Keratinocyte (primary cell): ENCODE measurements at regions not wholly inside any gene's neighbourhood (a gene's known extent, or its start where the extent isn't known, plus 50 kb on each side); places are given as distances from the start of the nearest gene placed in this dataset.

Source experiments
- DNase-seq: peaks from one replicate; pipeline ENCODE4 v3.0.0-alpha.2; 2011; ENCODE audit warnings: low read depth, missing footprints, low spot score
- FAIRE-seq: peaks from 2 replicates; lab custom pipeline; 2011; peaks lifted over from hg19 to GRCh38; lab: Jason Lieb, UNC
- H2AFZ ChIP-seq: 2 replicates; pipeline ENCODE4 v1.6.0; 2012; ENCODE audit warnings: low read length, control low read depth, inconsistent platforms; ENCODE audit not compliant: control insufficient read depth
- H3K27ac ChIP-seq: 2 replicates; pipeline ENCODE4 v1.5.1; 2011; ENCODE audit warnings: low read length; ENCODE audit not compliant: control insufficient read depth, insufficient read depth
- H3K27me3 ChIP-seq: 3 replicates; pipeline ENCODE4 v1.6.0; 2011; ENCODE audit warnings: low read length; ENCODE audit not compliant: control insufficient read depth, insufficient read depth; ENCODE audit errors: extremely low read depth
- H3K36me3 ChIP-seq, 2 experiments: 2 replicates in 1 of 2; 3 replicates in 1 of 2; pipeline ENCODE4 v1.5.1; 2011; ENCODE audit warnings: low read length in 2 of 2, mild to moderate bottlenecking in 1 of 2; ENCODE audit not compliant: control insufficient read depth in 2 of 2, insufficient read depth in 2 of 2; ENCODE audit errors: extremely low read depth in 1 of 2
- H3K4me1 ChIP-seq: 3 replicates; pipeline ENCODE4 v1.5.1; 2011; ENCODE audit warnings: low read length; ENCODE audit not compliant: control insufficient read depth, insufficient read depth; ENCODE audit errors: extremely low read depth
- H3K4me2 ChIP-seq: 3 replicates; pipeline ENCODE4 v1.6.0; 2011; ENCODE audit warnings: low read depth, low read length; ENCODE audit not compliant: control insufficient read depth, insufficient read depth; ENCODE audit errors: extremely low read depth
- H3K4me3 ChIP-seq, 3 experiments: fragments of 200-600 bp in 1 of 3; sonication (generic) in 1 of 3; 2 replicates in 2 of 3; 3 replicates in 1 of 3; pipeline ENCODE4 v1.5.1; 2011 to 2016; ENCODE audit warnings: low read length in 3 of 3, mild to moderate bottlenecking in 3 of 3, control low read depth in 2 of 3, inconsistent platforms in 1 of 3, low read depth in 1 of 3, mixed read lengths in 1 of 3, mixed run types in 1 of 3, moderate library complexity in 1 of 3; ENCODE audit not compliant: control insufficient read depth in 2 of 3, insufficient read depth in 2 of 3; ENCODE audit errors: extremely low read depth in 1 of 3
- H3K79me2 ChIP-seq: 2 replicates; pipeline ENCODE4 v1.6.0; 2012; ENCODE audit warnings: low read length; ENCODE audit not compliant: control insufficient read depth, insufficient read depth
- H3K9ac ChIP-seq: 3 replicates; pipeline ENCODE4 v1.6.0; 2011; ENCODE audit warnings: low read length; ENCODE audit not compliant: control insufficient read depth, insufficient read depth; ENCODE audit errors: extremely low read depth
- H3K9me1 ChIP-seq: 3 replicates; pipeline ENCODE4 v1.6.0; 2011; ENCODE audit warnings: low read length; ENCODE audit not compliant: control insufficient read depth, insufficient read depth; ENCODE audit errors: extremely low read depth
- H3K9me3 ChIP-seq: 2 replicates; pipeline ENCODE4 v1.5.1; 2012; ENCODE audit warnings: low read depth, low read length; ENCODE audit not compliant: control insufficient read depth
- H4K20me1 ChIP-seq: 3 replicates; pipeline ENCODE4 v1.6.0; 2011; ENCODE audit warnings: low read length; ENCODE audit not compliant: control insufficient read depth, insufficient read depth; ENCODE audit errors: extremely low read depth
- CTCF ChIP-seq, 3 experiments: IDR thresholded peaks in 1 of 3; conservative IDR thresholded peaks in 1 of 3; optimal IDR thresholded peaks in 1 of 3; 2 replicates in 2 of 3; 3 replicates in 1 of 3; pipeline versions ENCODE3 to v1.5.1; 2011; ENCODE audit warnings: low read length in 3 of 3, mild to moderate bottlenecking in 3 of 3, moderate library complexity in 2 of 3, control low read depth in 1 of 3, inconsistent platforms in 1 of 3; ENCODE audit not compliant: insufficient read depth in 2 of 3; ENCODE audit errors: extremely low read depth in 1 of 3
- EZH2 ChIP-seq: IDR thresholded peaks from one replicate; pipeline ENCODE4 v1.6.1; 2012; ENCODE audit warnings: inconsistent platforms, mild to moderate bottlenecking, low read length, moderate library complexity
- dilution Hi-C: fragments of 300-500 bp; cut with MboI; formaldehyde crosslinking; loops from one replicate; pipeline ENCODE4 v1.7.0; 2020; ENCODE audit warnings: low sequenced_read_pairs; ENCODE audit not compliant: extremely low pct_ligation_motif_present

GRCh38 chr5:74224331-74224730, 416.2 kb downstream of the ENC1 start:
- Histone ChIP-seq H3K27me3 (no peaks in the 10 kb centered on the region), H4K20me1 (no peaks in the 10 kb centered on the region), H3K9ac (no peak overlapping the region), H3K4me1 (no peaks in the 10 kb centered on the region), H3K27ac (no peak overlapping the region), H3K9me3 (peaks cover 2% of the 10 kb centered on the region), H3K9me1 (no peaks in the 10 kb centered on the region), H3K4me3 (no peak overlapping the region), H2AFZ (no peak overlapping the region), H3K4me2 (no peak overlapping the region), H3K36me3 (no peaks in the 10 kb centered on the region), H3K79me2 (no peaks in the 10 kb centered on the region)
- dilution Hi-C loops, result no loop called here
- peak; percentile 32 for FAIRE-seq
- DNase-seq, result no peak
- TF ChIP-seq CTCF (optimal IDR thresholded peaks at IDR 0.05 in 1 of 3, IDR thresholded peaks at IDR 0.05 in 1 of 3, conservative IDR thresholded peaks at IDR 0.05 in 1 of 3; ENCODE audit: extremely low read depth in 1 of 3, insufficient read depth in 2 of 3, low read length in 3 of 3) (peak in 2 of 3 experiments; percentile 4 to 13), EZH2 (no peak)

- H3K27ac ChIP-seq, result no peak overlapping the region
- no peaks in the 10 kb centered on the region for H3K4me1 ChIP-seq
- no peak for DNase-seq
- no peak overlapping the region for H3K4me3 ChIP-seq
- no peaks in the 10 kb centered on the region for H4K20me1 ChIP-seq
- TF ChIP-seq EZH2 (no peak), CTCF (optimal IDR thresholded peaks at IDR 0.05 in 1 of 3, IDR thresholded peaks at IDR 0.05 in 1 of 3, conservative IDR thresholded peaks at IDR 0.05 in 1 of 3; ENCODE audit: extremely low read depth in 1 of 3, insufficient read depth in 2 of 3, low read length in 3 of 3) (no peak)
- peak; percentile 46 for FAIRE-seq
- no peak overlapping the region for H3K9ac ChIP-seq
- no peaks in the 10 kb centered on the region for H3K9me1 ChIP-seq
- H3K79me2 ChIP-seq, result no peaks in the 10 kb centered on the region
- no peak overlapping the region for H3K4me2 ChIP-seq
- H2AFZ ChIP-seq, result no peak overlapping the region
- dilution Hi-C loops, result no loop called here
- no peaks in the 10 kb centered on the region for H3K27me3 ChIP-seq
- no peaks in the 10 kb centered on the region for H3K36me3 ChIP-seq
- peaks cover 2% of the 10 kb centered on the region for H3K9me3 ChIP-seq
These were observed 417.7 kb downstream of the ENC1 start for GRCh38 chr5:74222806-74223205.
